ENCODE measurements at regions not wholly inside any gene's neighbourhood (a gene's known extent, or its start where the extent isn't known, plus 50 kb on each side); places are given as distances from the start of the nearest gene placed in this dataset.
"Not testable (repeated sequence)": the region's sequence is repeated elsewhere in the genome, so short reads cannot be mapped to it uniquely, and the experiment has no call there.

- Histone ChIP-seq H3K9me3 (ENCODE audit: control insufficient read depth, low read depth, low read length) (no peaks in the 10 kb centered on the region), H3K4me3 (ENCODE audit: control insufficient read depth in 2 of 3, extremely low read depth in 1 of 3, insufficient read depth in 2 of 3, low read depth in 1 of 3, low read length in 3 of 3) (no peak overlapping the region), H3K27ac (ENCODE audit: control insufficient read depth, insufficient read depth, low read length) (no peak overlapping the region), H3K4me1 (ENCODE audit: control insufficient read depth, extremely low read depth, insufficient read depth, low read length) (no peaks in the 10 kb centered on the region), H3K79me2 (ENCODE audit: control insufficient read depth, insufficient read depth, low read length) (no peaks in the 10 kb centered on the region), H2AFZ (ENCODE audit: control insufficient read depth, low read length) (no peak overlapping the region), H3K36me3 (ENCODE audit: control insufficient read depth in 2 of 2, extremely low read depth in 1 of 2, insufficient read depth in 2 of 2, low read length in 2 of 2) (no peaks in the 10 kb centered on the region), H4K20me1 (ENCODE audit: control insufficient read depth, extremely low read depth, insufficient read depth, low read length) (no peaks in the 10 kb centered on the region), H3K9ac (ENCODE audit: control insufficient read depth, extremely low read depth, insufficient read depth, low read length) (no peak overlapping the region), H3K9me1 (ENCODE audit: control insufficient read depth, extremely low read depth, insufficient read depth, low read length) (no peaks in the 10 kb centered on the region), H3K27me3 (ENCODE audit: control insufficient read depth, extremely low read depth, insufficient read depth, low read length) (peaks cover 2% of the 10 kb centered on the region), H3K4me2 (ENCODE audit: control insufficient read depth, extremely low read depth, insufficient read depth, low read depth, low read length) (no peak overlapping the region)
- dilution Hi-C loops (cut with MboI; ENCODE audit: extremely low pct_ligation_motif_present, low sequenced_read_pairs): no loop called here
- TF ChIP-seq CTCF (optimal IDR thresholded peaks at IDR 0.05 in 1 of 3, IDR thresholded peaks at IDR 0.05 in 1 of 3, conservative IDR thresholded peaks at IDR 0.05 in 1 of 3; ENCODE audit: extremely low read depth in 1 of 3, insufficient read depth in 2 of 3, low read length in 3 of 3) (no peak), EZH2 (IDR thresholded peaks at IDR 0.05; ENCODE audit: low read length) (no peak)
- FAIRE-seq (no peak), DNase-seq (ENCODE audit: low read depth, low spot score) (no peak)
Measured at GRCh38 chr2:105478670-105479069, 79.8 kb upstream of the FHL2 start.

- H3K4me1 ChIP-seq (ENCODE audit: control insufficient read depth, extremely low read depth, insufficient read depth, low read length); H3K27me3 ChIP-seq (ENCODE audit: control insufficient read depth, extremely low read depth, insufficient read depth, low read length); H4K20me1 ChIP-seq (ENCODE audit: control insufficient read depth, extremely low read depth, insufficient read depth, low read length); H3K9me1 ChIP-seq (ENCODE audit: control insufficient read depth, extremely low read depth, insufficient read depth, low read length); H3K27ac ChIP-seq (ENCODE audit: control insufficient read depth, insufficient read depth, low read length); H3K4me2 ChIP-seq (ENCODE audit: control insufficient read depth, extremely low read depth, insufficient read depth, low read depth, low read length); DNase-seq (ENCODE audit: low read depth, low spot score); dilution Hi-C loops (cut with MboI; ENCODE audit: extremely low pct_ligation_motif_present, low sequenced_read_pairs); H3K9me3 ChIP-seq (ENCODE audit: control insufficient read depth, low read depth, low read length); H3K36me3 ChIP-seq (ENCODE audit: control insufficient read depth in 2 of 2, extremely low read depth in 1 of 2, insufficient read depth in 2 of 2, low read length in 2 of 2); H3K4me3 ChIP-seq (ENCODE audit: control insufficient read depth in 2 of 3, extremely low read depth in 1 of 3, insufficient read depth in 2 of 3, low read depth in 1 of 3, low read length in 3 of 3); H3K79me2 ChIP-seq (ENCODE audit: control insufficient read depth, insufficient read depth, low read length); H2AFZ ChIP-seq (ENCODE audit: control insufficient read depth, low read length); FAIRE-seq; H3K9ac ChIP-seq (ENCODE audit: control insufficient read depth, extremely low read depth, insufficient read depth, low read length): not testable (repeated sequence)
Measured at GRCh38 chr2:105477050-105477620, 78.3 kb upstream of the FHL2 start.

GRCh38 chr2:105473011-105473410, 74.2 kb upstream of the FHL2 start:
- no peak overlapping the region for H3K4me3 ChIP-seq (ENCODE audit: control insufficient read depth in 2 of 3, extremely low read depth in 1 of 3, insufficient read depth in 2 of 3, low read depth in 1 of 3, low read length in 3 of 3)
- no peak for TF ChIP-seq EZH2 (IDR thresholded peaks at IDR 0.05; ENCODE audit: low read length)
- no peak for TF ChIP-seq CTCF (optimal IDR thresholded peaks at IDR 0.05 in 1 of 3, IDR thresholded peaks at IDR 0.05 in 1 of 3, conservative IDR thresholded peaks at IDR 0.05 in 1 of 3; ENCODE audit: extremely low read depth in 1 of 3, insufficient read depth in 2 of 3, low read length in 3 of 3)
- dilution Hi-C loops (cut with MboI; ENCODE audit: extremely low pct_ligation_motif_present, low sequenced_read_pairs): no loop called here
- no peak overlapping the region for H3K27ac ChIP-seq (ENCODE audit: control insufficient read depth, insufficient read depth, low read length)
- H4K20me1 ChIP-seq (ENCODE audit: control insufficient read depth, extremely low read depth, insufficient read depth, low read length): no peaks in the 10 kb centered on the region
- H3K79me2 ChIP-seq (ENCODE audit: control insufficient read depth, insufficient read depth, low read length): no peaks in the 10 kb centered on the region
- H3K4me1 ChIP-seq (ENCODE audit: control insufficient read depth, extremely low read depth, insufficient read depth, low read length): no peaks in the 10 kb centered on the region
- H3K27me3 ChIP-seq (ENCODE audit: control insufficient read depth, extremely low read depth, insufficient read depth, low read length): peaks cover 2% of the 10 kb centered on the region
- DNase-seq (ENCODE audit: low read depth, low spot score) (no peak), FAIRE-seq (no peak)
- no peak overlapping the region for H3K4me2 ChIP-seq (ENCODE audit: control insufficient read depth, extremely low read depth, insufficient read depth, low read depth, low read length)
- no peaks in the 10 kb centered on the region for H3K9me1 ChIP-seq (ENCODE audit: control insufficient read depth, extremely low read depth, insufficient read depth, low read length)
- no peaks in the 10 kb centered on the region for H3K36me3 ChIP-seq (ENCODE audit: control insufficient read depth in 2 of 2, extremely low read depth in 1 of 2, insufficient read depth in 2 of 2, low read length in 2 of 2)
- no peaks in the 10 kb centered on the region for H3K9me3 ChIP-seq (ENCODE audit: control insufficient read depth, low read depth, low read length)
- no peak overlapping the region for H3K9ac ChIP-seq (ENCODE audit: control insufficient read depth, extremely low read depth, insufficient read depth, low read length)
- H2AFZ ChIP-seq (ENCODE audit: control insufficient read depth, low read length): no peak overlapping the region

Data from keratinocyte (primary cell).